Neutrophil (primary cell): ENCODE measurements at regions not wholly inside any gene's neighbourhood (a gene's known extent, or its start where the extent isn't known, plus 50 kb on each side); places are given as distances from the start of the nearest gene placed in this dataset.

Source experiments
- H3K27ac ChIP-seq: fragments of 200-600 bp; sonication (generic); 2 replicates; pipeline ENCODE4 v1.5.1; 2016; ENCODE audit warnings: mild to moderate bottlenecking, moderate library complexity
- H3K27me3 ChIP-seq: fragments of 200-600 bp; sonication (generic); 2 replicates; pipeline ENCODE4 v1.6.0; 2016; ENCODE audit warnings: mild to moderate bottlenecking
- H3K36me3 ChIP-seq: fragments of 200-600 bp; sonication (generic); 2 replicates; pipeline ENCODE4 v1.5.1; 2017
- H3K4me1 ChIP-seq, 2 experiments: fragments of 200-600 bp in 1 of 2; sonication (generic) in 1 of 2; 1 replicate in 1 of 2; 2 replicates in 1 of 2; pipeline versions ENCODE4 v1.5.1 to v1.6.1; 2013 to 2016; ENCODE audit warnings: low read depth in 1 of 2, low read length in 1 of 2, mild to moderate bottlenecking in 1 of 2, moderate library complexity in 1 of 2; ENCODE audit not compliant: control insufficient read depth in 1 of 2, insufficient read depth in 1 of 2
- H3K4me3 ChIP-seq, 2 experiments: fragments of 200-600 bp in 1 of 2; sonication (generic) in 1 of 2; 1 replicate in 1 of 2; 2 replicates in 1 of 2; pipeline ENCODE4 v1.5.1; 2013 to 2016; ENCODE audit warnings: low read depth in 1 of 2, low read length in 1 of 2, mild to moderate bottlenecking in 1 of 2, moderate library complexity in 1 of 2
- H3K9me3 ChIP-seq: fragments of 200-600 bp; sonication (generic); 2 replicates; pipeline ENCODE4 v1.5.1; 2016
- CTCF ChIP-seq: fragments of 200-600 bp; sonication (generic); IDR thresholded peaks from 2 replicates; pipeline ENCODE4 v1.5.1; 2016; ENCODE audit warnings: antibody characterized with exemption

GRCh38 chr2:191476901-191477300 lies 201.0 kb upstream of the NABP1 start:
- no peaks in the 10 kb centered on the region for H3K9me3 ChIP-seq
- no peak overlapping the region for H3K27ac ChIP-seq
- no peak for TF ChIP-seq CTCF
- peaks cover 8% of the 10 kb centered on the region for H3K27me3 ChIP-seq
- H3K4me3 ChIP-seq, result no peak overlapping the region
- H3K4me1 ChIP-seq, result no peaks in the 10 kb centered on the region
- H3K36me3 ChIP-seq, result no peaks in the 10 kb centered on the region

GRCh38 chr2:191478799-191479679 lies 198.9 kb upstream of the NABP1 start:
- Histone ChIP-seq H3K4me1 (no peaks in the 10 kb centered on the region), H3K27ac (no peak overlapping the region), H3K9me3 (no peaks in the 10 kb centered on the region), H3K27me3 (peaks cover 8% of the 10 kb centered on the region), H3K36me3 (no peaks in the 10 kb centered on the region), H3K4me3 (no peak overlapping the region)
- no peak for TF ChIP-seq CTCF

GRCh38 chr2:191479680-191480023 lies 198.3 kb upstream of the NABP1 start:
- Histone ChIP-seq H3K9me3 (no peaks in the 10 kb centered on the region), H3K36me3 (no peaks in the 10 kb centered on the region), H3K4me1 (no peaks in the 10 kb centered on the region), H3K27ac (no peak overlapping the region), H3K4me3 (no peak overlapping the region), H3K27me3 (peaks cover 8% of the 10 kb centered on the region)
- no peak for TF ChIP-seq CTCF

GRCh38 chr2:191481305-191482070 lies 196.4 kb upstream of the NABP1 start:
- no peak overlapping the region for H3K27ac ChIP-seq
- no peak for TF ChIP-seq CTCF
- H3K27me3 ChIP-seq, result peaks cover 8% of the 10 kb centered on the region
- no peak overlapping the region for H3K4me3 ChIP-seq
- H3K9me3 ChIP-seq, result no peaks in the 10 kb centered on the region
- no peaks in the 10 kb centered on the region for H3K36me3 ChIP-seq
- H3K4me1 ChIP-seq, result no peaks in the 10 kb centered on the region

- Histone ChIP-seq H3K36me3 (no peaks in the 10 kb centered on the region), H3K4me1 (no peaks in the 10 kb centered on the region), H3K9me3 (no peaks in the 10 kb centered on the region), H3K27me3 (peaks cover 8% of the 10 kb centered on the region), H3K27ac (no peak overlapping the region), H3K4me3 (no peak overlapping the region)
- no peak for TF ChIP-seq CTCF
These were observed 194.8 kb upstream of the NABP1 start for GRCh38 chr2:191483117-191483516.
